H1 (cell line): ENCODE measurements at regions not wholly inside any gene's neighbourhood (a gene's known extent, or its start where the extent isn't known, plus 50 kb on each side); places are given as distances from the start of the nearest gene placed in this dataset.

ENCODE experiments used
- CTCF ChIA-PET: fragments of 300-600 bp; sonication (Branson Sonifier 250); formaldehyde crosslinking; loops from one replicate; lab custom pipeline; 2021; ENCODE audit not compliant: partially characterized antibody; lab: Charles Lee
- POLR2A ChIA-PET: fragments of 300-600 bp; sonication (Branson Sonifier 250); formaldehyde crosslinking; loops from one replicate; lab custom pipeline; 2021; ENCODE audit warnings: inconsistent platforms; ENCODE audit not compliant: partially characterized antibody; lab: Charles Lee
- DNase-seq, 2 experiments: peaks; one replicate each; pipeline versions ENCODE4 v3.0.0 to v3.0.0-alpha.2; 2010 to 2022; ENCODE audit warnings: low spot score in 2 of 2, low read depth in 1 of 2, mixed read lengths in 1 of 2
- FAIRE-seq: peaks from 2 replicates; lab custom pipeline; 2011; peaks lifted over from hg19 to GRCh38; lab: Jason Lieb, UNC
- H2AFZ ChIP-seq: 2 replicates; pipeline ENCODE4 v1.8.1; 2012; ENCODE audit warnings: low read length, inconsistent platforms
- H2AK5ac ChIP-seq: 2 replicates; pipeline ENCODE4 v1.6.1; 2013; ENCODE audit warnings: low read depth, low read length
- H2BK120ac ChIP-seq: replicated peaks from 2 replicates; pipeline ENCODE3; 2013; ENCODE audit warnings: low read depth, low read length, inconsistent platforms
- H2BK12ac ChIP-seq: 2 replicates; pipeline ENCODE4 v1.6.1; 2013; ENCODE audit warnings: low read depth, low read length
- H2BK15ac ChIP-seq: 2 replicates; pipeline ENCODE4 v1.6.1; 2013; ENCODE audit warnings: low read length
- H2BK20ac ChIP-seq: 2 replicates; pipeline ENCODE4 v1.6.1; 2013; ENCODE audit warnings: low read length
- H2BK5ac ChIP-seq: 2 replicates; pipeline ENCODE4 v1.6.1; 2013; ENCODE audit warnings: low read depth, low read length
- H3K14ac ChIP-seq: 2 replicates; pipeline ENCODE4 v1.6.1; 2013; ENCODE audit warnings: inconsistent platforms; ENCODE audit not compliant: insufficient read length
- H3K18ac ChIP-seq: 2 replicates; pipeline ENCODE4 v1.6.1; 2013; ENCODE audit warnings: low read length; ENCODE audit errors: extremely low read depth
- H3K23ac ChIP-seq: 2 replicates; pipeline ENCODE4 v1.6.1; 2013; ENCODE audit warnings: inconsistent platforms; ENCODE audit not compliant: insufficient read length
- H3K23me2 ChIP-seq: 2 replicates; pipeline ENCODE4 v1.6.1; 2013; ENCODE audit warnings: low read depth, low read length
- H3K27ac ChIP-seq: 2 replicates; pipeline ENCODE4 v1.6.1; 2011; ENCODE audit warnings: low read depth, low read length, inconsistent platforms
- H3K27me3 ChIP-seq, 4 experiments: replicated peaks in 1 of 4; 1 replicate in 1 of 4; 2 replicates in 3 of 4; pipeline versions ENCODE4 v1.6.1 to v1.8.1; 2011 to 2013; ENCODE audit warnings: low read length in 3 of 4, mild to moderate bottlenecking in 3 of 4, inconsistent platforms in 2 of 4, mixed read lengths in 2 of 4, moderate library complexity in 1 of 4; ENCODE audit not compliant: control insufficient read depth in 3 of 4, insufficient read depth in 3 of 4; ENCODE audit errors: extremely low read depth in 1 of 4
- H3K36me3 ChIP-seq, 4 experiments: 2 replicates each; pipeline versions ENCODE4 v1.6.1 to v1.8.1; 2011 to 2013; ENCODE audit warnings: mild to moderate bottlenecking in 4 of 4, low read length in 3 of 4, moderate library complexity in 2 of 4, control low read depth in 1 of 4, inconsistent platforms in 1 of 4; ENCODE audit not compliant: insufficient read depth in 4 of 4, control insufficient read depth in 2 of 4
- H3K4ac ChIP-seq: replicated peaks from 2 replicates; pipeline ENCODE3; 2013; ENCODE audit warnings: low read length, low read depth, mixed read lengths, inconsistent platforms; ENCODE audit not compliant: insufficient read length
- H3K4me1 ChIP-seq, 4 experiments: replicated peaks in 1 of 4; 1 replicate in 1 of 4; 2 replicates in 3 of 4; pipeline versions ENCODE4 v1.6.1 to v1.8.1; 2011 to 2013; ENCODE audit warnings: low read length in 3 of 4, inconsistent platforms in 2 of 4, mixed read lengths in 1 of 4; ENCODE audit not compliant: insufficient read depth in 4 of 4, control insufficient read depth in 3 of 4
- H3K4me2 ChIP-seq, 2 experiments: 2 replicates each; pipeline versions ENCODE4 v1.6.1 to v1.8.1; 2011 to 2013; ENCODE audit warnings: low read depth in 2 of 2, low read length in 2 of 2, control low read depth in 1 of 2, inconsistent platforms in 1 of 2, mild to moderate bottlenecking in 1 of 2; ENCODE audit not compliant: insufficient read depth in 1 of 2
- H3K4me3 ChIP-seq, 4 experiments: fragments of 200-600, 300-600 bp in 1 of 4; sonication (generic), shearing (Covaris generic), sonication (Bioruptor Twin) in 1 of 4; 2 replicates each; pipeline versions ENCODE4 v1.5.1 to v1.8.1; 2011 to 2016; ENCODE audit warnings: low read length in 4 of 4, low read depth in 3 of 4, control low read depth in 2 of 4, inconsistent platforms in 2 of 4, mild to moderate bottlenecking in 2 of 4, mixed read lengths in 1 of 4, moderate library complexity in 1 of 4; ENCODE audit not compliant: insufficient read depth in 2 of 4; ENCODE audit errors: extremely low read depth in 1 of 4
- H3K56ac ChIP-seq: replicated peaks from 2 replicates; pipeline ENCODE3; 2013; ENCODE audit warnings: low read depth, mild to moderate bottlenecking, mixed read lengths, low read length, inconsistent platforms; ENCODE audit not compliant: insufficient read length
- H3K79me1 ChIP-seq: 2 replicates; pipeline ENCODE4 v1.6.1; 2013; ENCODE audit warnings: low read depth, low read length, control low read depth
- H3K79me2 ChIP-seq, 2 experiments: 2 replicates each; pipeline versions ENCODE4 v1.6.1 to v1.8.1; 2012 to 2013; ENCODE audit warnings: low read length in 2 of 2, mild to moderate bottlenecking in 2 of 2, inconsistent platforms in 1 of 2; ENCODE audit not compliant: insufficient read depth in 2 of 2, control insufficient read depth in 1 of 2
- H3K9ac ChIP-seq, 4 experiments: replicated peaks in 1 of 4; 1 replicate in 1 of 4; 2 replicates in 3 of 4; pipeline versions ENCODE4 v1.6.1 to v1.8.1; 2011 to 2013; ENCODE audit warnings: low read depth in 3 of 4, low read length in 3 of 4, control low read depth in 2 of 4, mild to moderate bottlenecking in 2 of 4, moderate library complexity in 2 of 4, inconsistent platforms in 1 of 4; ENCODE audit errors: extremely low read depth in 1 of 4
- H3K9me3 ChIP-seq, 2 experiments: 2 replicates each; pipeline versions ENCODE4 v1.6.1 to v1.8.1; 2012 to 2013; ENCODE audit warnings: mild to moderate bottlenecking in 2 of 2, moderate library complexity in 2 of 2, control low read depth in 1 of 2, inconsistent platforms in 1 of 2, low read depth in 1 of 2, low read length in 1 of 2, mixed read lengths in 1 of 2; ENCODE audit not compliant: insufficient read depth in 2 of 2
- H4K20me1 ChIP-seq, 2 experiments: replicated peaks in 1 of 2; 2 replicates each; pipeline versions ENCODE3 to v1.8.1; 2011 to 2013; ENCODE audit warnings: inconsistent platforms in 2 of 2, low read length in 2 of 2, mild to moderate bottlenecking in 1 of 2; ENCODE audit not compliant: insufficient read depth in 2 of 2, control insufficient read depth in 1 of 2
- H4K5ac ChIP-seq: 2 replicates; pipeline ENCODE4 v1.6.1; 2013; ENCODE audit warnings: low read length, low read depth, mixed read lengths, inconsistent platforms; ENCODE audit not compliant: insufficient read length
- H4K8ac ChIP-seq: 2 replicates; pipeline ENCODE4 v1.8.0; 2013; ENCODE audit warnings: mild to moderate bottlenecking, moderate library complexity, low read length, inconsistent platforms; ENCODE audit not compliant: insufficient read depth; ENCODE audit errors: extremely low read depth
- H4K91ac ChIP-seq: replicated peaks from 2 replicates; pipeline ENCODE3; 2013; ENCODE audit warnings: low read length, mixed read lengths, inconsistent platforms; ENCODE audit not compliant: insufficient read length
- ASH2L ChIP-seq: fragments of 200-600, 300-600 bp; sonication (generic); IDR thresholded peaks from one replicate; pipeline ENCODE4 v1.7.1; 2017; ENCODE audit warnings: low read length
- BRCA1 ChIP-seq: IDR thresholded peaks from 2 replicates; pipeline ENCODE4 v1.6.1; 2012; ENCODE audit warnings: low read depth, low read length, improper control_type of control experiment
- CHD2 ChIP-seq: IDR thresholded peaks from 2 replicates; pipeline ENCODE4 v1.6.1; 2012; ENCODE audit warnings: low read length, improper control_type of control experiment
- GTF2F1 ChIP-seq: IDR thresholded peaks from 2 replicates; pipeline ENCODE4 v1.6.1; 2012; ENCODE audit warnings: low read depth, low read length, improper control_type of control experiment, borderline replicate concordance
- JUN ChIP-seq: IDR thresholded peaks from 2 replicates; pipeline ENCODE4 v1.6.1; 2011; ENCODE audit warnings: low read depth, mild to moderate bottlenecking, improper control_type of control experiment, low read length
- KDM4A ChIP-seq: IDR thresholded peaks from one replicate; pipeline ENCODE4 v1.7.1; 2012; ENCODE audit warnings: low read depth, mild to moderate bottlenecking, moderate library complexity, low read length, inconsistent platforms; ENCODE audit not compliant: severe bottlenecking
- POLR2A ChIP-seq, 2 experiments: IDR thresholded peaks; 1 replicate in 1 of 2; 2 replicates in 1 of 2; pipeline ENCODE4 v1.6.1; 2011; ENCODE audit warnings: low read depth in 2 of 2, low read length in 2 of 2, mild to moderate bottlenecking in 2 of 2; ENCODE audit errors: control extremely low read depth in 1 of 2
- RXRA ChIP-seq: IDR thresholded peaks from 2 replicates; pipeline ENCODE4 v1.6.1; 2011; ENCODE audit warnings: low read depth, mild to moderate bottlenecking, low read length, moderate library complexity; ENCODE audit not compliant: insufficient read depth
- SIRT6 ChIP-seq: IDR thresholded peaks from one replicate; pipeline ENCODE4 v1.7.1; 2012; ENCODE audit warnings: low read length, inconsistent platforms
- TAF1 ChIP-seq: IDR thresholded peaks from 2 replicates; pipeline ENCODE4 v1.6.1; 2011; ENCODE audit warnings: mild to moderate bottlenecking, low read depth, low read length
- ZNF274 ChIP-seq: IDR thresholded peaks from 2 replicates; pipeline ENCODE4 v1.7.0; 2012; ENCODE audit warnings: low read length, borderline replicate concordance; ENCODE audit errors: extremely low read depth
- WGBS, 2 experiments: shearing (Covaris generic) in 1 of 2; methylation state at CpG; one replicate each; pipeline versions ENCODE4 v1.1.6 to v1.1.7; 2013 to 2015; ENCODE audit warnings: low lambda C conversion rate in 2 of 2, mixed read lengths in 2 of 2, inconsistent platforms in 1 of 2, low coverage in 1 of 2, missing lambda C conversion rate in 1 of 2; ENCODE audit not compliant: insufficient replicate concordance in 2 of 2, insufficient coverage in 1 of 2, insufficient read length in 1 of 2; ENCODE audit errors: extremely low coverage in 1 of 2, missing lambda C conversion rate in 1 of 2; 5-methylcytosine and 5-hydroxymethylcytosine counted together

GRCh38 chr2:139867601-139868226 lies 1087.5 kb upstream of the NXPH2 start:
- Histone ChIP-seq H3K14ac (no peak overlapping the region), H4K8ac (no peak overlapping the region), H4K91ac (no peak overlapping the region), H2AFZ (peak overlapping the region; percentile 51; the same call in 1 of the 2 replicates), H3K23ac (no peak overlapping the region), H3K56ac (no peak overlapping the region), H3K36me3 (no peaks in the 10 kb centered on the region), H3K4ac (no peak overlapping the region), H3K9me3 (peaks cover 0 to 3% of the 10 kb centered on the region in 2 experiments; a peak in 3 of 4 replicates), H2BK15ac (no peak overlapping the region), H2BK5ac (no peak overlapping the region), H2BK120ac (no peak overlapping the region), H3K4me3 (no peak overlapping the region), H2AK5ac (no peak overlapping the region), H3K4me1 (no peaks in the 10 kb centered on the region; a peak in 2 of 7 replicates), H3K27me3 (no peaks in the 10 kb centered on the region), H3K27ac (no peak overlapping the region), H3K79me1 (no peaks in the 10 kb centered on the region), H4K20me1 (no peaks in the 10 kb centered on the region), H2BK20ac (no peak overlapping the region), H3K9ac (no peak overlapping the region), H3K18ac (no peak overlapping the region), H3K79me2 (no peaks in the 10 kb centered on the region), H2BK12ac (no peak overlapping the region), H3K4me2 (no peak overlapping the region), H4K5ac (no peak overlapping the region), H3K23me2 (no peaks in the 10 kb centered on the region)
- TF ChIP-seq GTF2F1 (no peak), BRCA1 (no peak), POLR2A (IDR thresholded peaks at IDR 0.05; ENCODE audit: control extremely low read depth in 1 of 2, low read depth in 2 of 2, low read length in 2 of 2) (no peak), TAF1 (no peak), CHD2 (no peak), ASH2L (no peak), RXRA (no peak), JUN (no peak), KDM4A (no peak), SIRT6 (no peak), ZNF274 (no peak)
- 97% methylated on average over 2 of the region's 2 CpGs; no CpG with 5 or more reads in 1 of the 2 experiments for WGBS, 2 experiments
- ChIA-PET POLR2A (no interaction called here), CTCF (no interaction called here)
- FAIRE-seq (no peak), DNase-seq (no peak)
